Retinal pigment epithelial cell (primary cell): ENCODE measurements at regions not wholly inside any gene's neighbourhood (a gene's known extent, or its start where the extent isn't known, plus 50 kb on each side); places are given as distances from the start of the nearest gene placed in this dataset.

Experiments
- DNase-seq: peaks from one replicate; pipeline ENCODE4 v3.0.0-alpha.2; 2010; ENCODE audit warnings: low read depth
- H3K4me3 ChIP-seq: 2 replicates; pipeline ENCODE4 v1.5.1; 2011; ENCODE audit warnings: mild to moderate bottlenecking, low read length, control low read depth, moderate library complexity
- TF ChIP-seq, protein P1 (sequence below): conservative IDR thresholded peaks from 2 replicates; pipeline ENCODE4 v1.5.1; 2011; ENCODE audit warnings: low read depth, low read length, control low read depth, inconsistent platforms

DNA sequence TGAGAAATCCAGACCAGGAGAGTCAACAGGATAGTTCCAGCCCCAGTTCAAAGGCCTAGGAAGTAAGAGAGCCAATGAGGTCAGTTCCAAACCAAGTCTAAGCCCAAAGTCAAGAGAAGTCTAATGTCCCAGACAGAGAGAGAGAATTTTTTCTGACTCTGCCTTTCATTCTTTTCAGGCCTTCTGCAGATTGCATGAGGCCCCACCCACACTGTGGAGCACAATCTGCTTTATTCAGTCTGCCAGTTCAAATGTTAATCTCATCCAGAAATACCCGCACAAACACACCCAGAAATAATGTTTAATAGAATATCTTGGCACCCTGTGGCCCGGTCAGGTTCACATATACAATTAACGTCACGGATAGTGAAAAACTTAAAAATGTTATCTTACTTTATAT, 962.4 kb upstream of the SOX9 start:
- TF ChIP-seq, protein P1, sequence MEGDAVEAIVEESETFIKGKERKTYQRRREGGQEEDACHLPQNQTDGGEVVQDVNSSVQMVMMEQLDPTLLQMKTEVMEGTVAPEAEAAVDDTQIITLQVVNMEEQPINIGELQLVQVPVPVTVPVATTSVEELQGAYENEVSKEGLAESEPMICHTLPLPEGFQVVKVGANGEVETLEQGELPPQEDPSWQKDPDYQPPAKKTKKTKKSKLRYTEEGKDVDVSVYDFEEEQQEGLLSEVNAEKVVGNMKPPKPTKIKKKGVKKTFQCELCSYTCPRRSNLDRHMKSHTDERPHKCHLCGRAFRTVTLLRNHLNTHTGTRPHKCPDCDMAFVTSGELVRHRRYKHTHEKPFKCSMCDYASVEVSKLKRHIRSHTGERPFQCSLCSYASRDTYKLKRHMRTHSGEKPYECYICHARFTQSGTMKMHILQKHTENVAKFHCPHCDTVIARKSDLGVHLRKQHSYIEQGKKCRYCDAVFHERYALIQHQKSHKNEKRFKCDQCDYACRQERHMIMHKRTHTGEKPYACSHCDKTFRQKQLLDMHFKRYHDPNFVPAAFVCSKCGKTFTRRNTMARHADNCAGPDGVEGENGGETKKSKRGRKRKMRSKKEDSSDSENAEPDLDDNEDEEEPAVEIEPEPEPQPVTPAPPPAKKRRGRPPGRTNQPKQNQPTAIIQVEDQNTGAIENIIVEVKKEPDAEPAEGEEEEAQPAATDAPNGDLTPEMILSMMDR = no peak
- H3K4me3 ChIP-seq = no peak overlapping the region
- DNase-seq = no peak

DNA sequence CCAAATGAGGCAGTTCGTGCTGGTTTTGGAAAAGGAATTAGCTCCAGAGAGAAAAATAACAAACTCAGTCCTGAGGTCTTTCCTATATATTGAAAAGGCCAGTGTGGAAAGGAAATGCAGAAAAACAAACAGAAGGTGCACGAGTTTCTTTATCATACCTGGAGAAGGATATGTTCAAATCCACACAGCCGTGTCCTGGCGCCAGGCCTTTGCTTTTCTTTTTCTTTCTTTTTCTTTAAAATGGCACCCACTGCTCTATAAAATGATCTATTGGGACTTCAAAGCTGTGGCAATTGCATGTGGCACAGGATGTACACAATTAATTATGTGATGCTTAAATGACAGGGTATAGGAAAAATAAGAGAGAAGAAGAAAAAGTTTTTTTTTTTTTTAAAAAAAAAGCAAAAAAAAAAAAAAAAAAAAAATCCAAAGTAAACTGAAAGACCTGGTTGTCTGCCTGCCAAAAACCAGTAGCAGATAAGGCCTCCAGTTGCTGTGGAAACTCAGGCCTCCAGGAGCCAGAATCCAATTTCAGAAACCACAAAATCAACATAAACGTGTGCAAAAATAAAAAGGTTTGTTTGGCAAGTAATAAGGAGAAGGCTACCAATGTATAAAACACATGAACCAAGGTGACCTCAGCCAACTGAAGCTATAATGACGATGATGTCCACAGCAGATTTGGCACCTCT, 957.6 kb upstream of the SOX9 start:
- no peak for DNase-seq

DNA sequence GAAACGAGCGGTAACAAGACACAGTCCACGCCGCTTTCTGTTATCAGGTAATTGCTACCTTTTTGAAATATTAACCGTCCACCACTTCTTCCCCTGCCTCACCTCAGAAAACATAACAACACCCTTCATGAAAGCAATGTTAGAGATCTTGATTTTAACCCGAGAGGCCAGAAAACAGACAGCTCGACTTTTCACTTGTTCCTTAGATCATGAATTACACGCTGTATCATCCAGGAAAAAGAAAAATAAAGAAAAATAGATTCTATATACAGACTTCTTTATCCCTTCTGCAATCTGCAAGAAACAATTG, 957.1 kb upstream of the SOX9 start:
- DNase-seq = no peak
- no peak overlapping the region for H3K4me3 ChIP-seq
- TF ChIP-seq, protein P1 = no peak

More for the DNA sequence above, 957.6 kb upstream of the SOX9 start:
- no peak overlapping the region for H3K4me3 ChIP-seq
- TF ChIP-seq, protein P1 = no peak

DNA sequence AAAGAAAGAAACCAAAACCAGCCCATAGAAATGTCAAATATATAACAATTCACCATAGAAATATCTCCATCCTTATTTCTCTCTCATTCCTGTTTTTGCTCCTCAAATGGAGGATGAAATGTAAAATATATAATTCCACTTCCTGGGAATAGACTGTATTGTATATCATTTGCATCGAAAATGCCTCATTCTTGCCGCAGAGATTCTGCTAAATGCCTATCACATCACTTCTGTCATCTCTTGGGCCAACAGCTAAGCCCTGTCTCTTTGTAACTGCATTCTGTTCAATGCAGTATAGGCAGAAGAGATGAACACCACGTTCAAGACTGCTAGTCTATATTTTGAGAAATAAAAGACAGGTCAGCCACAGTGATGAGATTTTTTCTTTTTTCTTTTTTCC, 956.3 kb upstream of the SOX9 start:
- no peak overlapping the region for H3K4me3 ChIP-seq
- TF ChIP-seq, protein P1 = no peak
- no peak for DNase-seq

DNA sequence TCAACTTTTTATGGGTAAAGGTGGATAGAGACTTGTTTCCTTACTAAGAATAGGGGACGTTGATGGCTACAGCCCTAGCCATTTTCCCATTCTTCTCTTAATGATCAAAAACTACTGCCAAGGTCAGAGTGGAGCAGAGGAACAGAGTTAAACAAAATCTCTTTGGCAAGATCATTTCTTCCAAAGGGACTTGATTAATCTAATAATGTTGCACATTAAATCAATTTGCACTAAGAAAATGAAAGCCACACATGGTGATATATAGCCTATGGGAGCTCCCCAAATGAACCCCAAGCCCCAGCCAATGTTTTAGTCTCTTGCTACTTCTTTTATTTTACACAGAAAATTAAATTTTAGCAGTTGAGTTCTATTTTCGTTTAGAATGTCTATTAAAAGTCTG, 954.5 kb upstream of the SOX9 start:
- H3K4me3 ChIP-seq = no peak overlapping the region
- no peak for DNase-seq
- TF ChIP-seq, protein P1 = no peak

DNA sequence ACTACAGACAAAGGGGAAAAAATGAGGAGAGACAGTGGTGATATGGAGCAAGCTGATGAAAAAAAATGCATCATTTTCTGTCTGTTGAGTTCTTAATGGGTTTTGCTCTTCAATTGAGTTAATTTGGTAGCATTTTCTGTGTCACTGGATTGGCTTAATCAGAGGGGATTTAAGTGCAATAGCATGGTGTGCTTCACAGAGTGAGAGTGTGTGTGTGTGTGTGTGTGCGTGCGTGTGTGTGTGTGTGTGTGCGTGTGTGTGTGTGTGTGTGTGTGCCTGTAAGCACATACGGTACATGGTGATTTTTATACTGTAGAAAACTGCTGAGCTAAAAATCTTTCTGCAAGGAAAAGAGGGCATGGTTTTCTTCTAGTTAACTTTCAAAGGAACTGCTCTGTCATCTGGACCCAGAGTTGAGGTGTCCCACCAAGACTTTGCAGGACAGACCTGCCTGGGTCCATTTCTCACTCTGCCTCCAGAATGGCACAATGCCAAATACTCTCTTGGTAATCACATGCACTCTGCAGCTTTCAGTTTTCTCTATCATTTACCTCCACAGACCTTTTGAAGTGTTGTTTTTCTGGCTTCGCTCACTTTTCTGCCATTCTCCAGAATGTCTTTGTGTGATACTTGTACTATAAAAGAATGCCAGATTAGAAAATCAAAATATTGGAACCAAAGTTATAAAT, 952.6 kb upstream of the SOX9 start:
- DNase-seq = no peak
- TF ChIP-seq, protein P1 = no peak

DNA sequence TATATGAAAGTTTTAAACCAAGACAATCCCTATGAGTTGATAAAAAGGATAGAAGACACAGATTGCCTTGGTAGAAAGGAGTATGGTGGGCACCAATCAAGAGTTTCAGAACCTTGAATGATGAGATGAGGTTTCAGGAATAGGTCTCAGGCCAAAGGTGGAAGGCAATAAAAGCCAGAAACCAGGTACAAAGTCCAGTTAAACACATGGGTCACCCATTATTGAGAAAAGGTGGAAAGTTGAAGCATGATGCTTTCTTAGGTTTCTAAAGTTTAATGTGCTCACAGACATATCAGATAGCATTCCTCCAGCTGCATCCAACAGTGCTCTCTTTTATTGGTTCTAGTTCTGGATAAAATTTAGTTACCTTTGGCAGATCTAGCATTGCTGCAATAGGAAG, 950.8 kb upstream of the SOX9 start:
- no peak for DNase-seq
- no peak overlapping the region for H3K4me3 ChIP-seq
- TF ChIP-seq, protein P1 = no peak

More for the DNA sequence above, 952.6 kb upstream of the SOX9 start:
- no peak overlapping the region for H3K4me3 ChIP-seq
